Natural killer cell (primary cell): ENCODE measurements at regions not wholly inside any gene's neighbourhood (a gene's known extent, or its start where the extent isn't known, plus 50 kb on each side); places are given as distances from the start of the nearest gene placed in this dataset.

ENCODE experiments used
- ATAC-seq, 3 donors: fragments of 150-1000 bp in 2 of 3; fragments of 200-7000 bp in 1 of 3; cut with Tn5 transposase; 1 replicate in 1 of 3; 2 replicates in 2 of 3; pipeline ENCODE4 v1.10.0; 2021; ENCODE audit warnings: mild to moderate bottlenecking in 2 of 3, moderate library complexity in 2 of 3
- DNase-seq, 2 donors: peaks; one replicate each; pipeline versions ENCODE4 v3.0.0 to v3.0.0-alpha.2; 2013 to 2021; ENCODE audit warnings: mixed read lengths in 1 of 2
- H3K27ac ChIP-seq: one replicate; pipeline ENCODE4 v1.5.1; 2013; ENCODE audit warnings: mild to moderate bottlenecking, low read length
- H3K27me3 ChIP-seq: one replicate; pipeline ENCODE4 v1.6.1; 2013; ENCODE audit warnings: low read length; ENCODE audit not compliant: control insufficient read depth, insufficient read depth
- H3K36me3 ChIP-seq: one replicate; pipeline ENCODE4 v1.6.1; 2013; ENCODE audit warnings: low read length; ENCODE audit not compliant: control insufficient read depth, insufficient read depth
- H3K4me1 ChIP-seq: one replicate; pipeline ENCODE4 v1.6.1; 2013; ENCODE audit warnings: low read length; ENCODE audit not compliant: control insufficient read depth, insufficient read depth
- H3K4me3 ChIP-seq: one replicate; pipeline ENCODE4 v1.5.1; 2013; ENCODE audit warnings: low read length
- H3K9me3 ChIP-seq: one replicate; pipeline ENCODE4 v1.6.1; 2013; ENCODE audit warnings: low read length; ENCODE audit not compliant: control insufficient read depth, insufficient read depth
- H3K27ac Mint-ChIP-seq, 2 donors: one replicate each; pipeline ENCODE4 v1.8.0; 2022; ENCODE audit warnings: mild to moderate bottlenecking in 2 of 2, mixed read lengths in 2 of 2, moderate library complexity in 1 of 2
- H3K27me3 Mint-ChIP-seq, 2 donors: one replicate each; pipeline ENCODE4 v1.8.0; 2022; ENCODE audit warnings: low read depth in 2 of 2, mixed read lengths in 2 of 2
- H3K36me3 Mint-ChIP-seq: one replicate; pipeline ENCODE4 v1.8.0; 2022; ENCODE audit warnings: mixed read lengths
- H3K4me1 Mint-ChIP-seq, 2 donors: one replicate each; pipeline ENCODE4 v1.8.0; 2022; ENCODE audit warnings: mixed read lengths in 2 of 2
- H3K4me3 Mint-ChIP-seq: one replicate; pipeline ENCODE4 v1.8.0; 2022; ENCODE audit warnings: mild to moderate bottlenecking, moderate library complexity, mixed read lengths
- H3K9me3 Mint-ChIP-seq, 2 donors: one replicate each; pipeline ENCODE4 v1.8.0; 2022; ENCODE audit warnings: mixed read lengths in 2 of 2
- WGBS: methylation state at CpG from one replicate; pipeline ENCODE4 v1.1.7; 2013; ENCODE audit warnings: missing lambda C conversion rate; ENCODE audit not compliant: insufficient coverage; 5-methylcytosine and 5-hydroxymethylcytosine counted together
- intact Hi-C: fragments of 100-400 bp; cut with micrococcal nuclease; formaldehyde crosslinking; loops from one replicate; pipeline ENCODE4 v1.14.2; 2022
- TF ChIP-seq, protein P1 (sequence below): fragments of 200-600 bp; IDR thresholded peaks from one replicate; pipeline ENCODE4 v1.8.0; 2022; ENCODE audit warnings: antibody characterized with exemption

DNA sequence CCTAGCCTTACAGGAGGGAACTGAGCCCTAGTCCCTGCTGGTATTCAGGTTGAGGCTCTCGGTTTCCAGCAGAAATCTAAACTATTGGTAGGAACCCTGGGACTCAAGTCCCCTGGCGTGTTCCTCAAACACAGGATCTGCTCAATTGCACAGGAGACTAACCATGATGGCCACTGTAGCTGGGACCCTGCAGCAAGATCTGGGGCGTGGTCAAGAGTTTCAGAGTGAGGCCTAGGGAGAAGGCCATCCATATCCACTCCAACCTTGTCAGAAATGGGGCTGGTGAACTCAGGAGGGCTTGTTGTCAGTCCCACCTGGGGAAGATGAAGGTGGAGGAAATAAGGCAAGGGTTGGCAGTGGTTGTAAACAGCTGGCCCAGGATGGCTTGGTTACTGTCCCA is 49.9 kb upstream of the PAX6 start:
- TF ChIP-seq, protein P1, sequence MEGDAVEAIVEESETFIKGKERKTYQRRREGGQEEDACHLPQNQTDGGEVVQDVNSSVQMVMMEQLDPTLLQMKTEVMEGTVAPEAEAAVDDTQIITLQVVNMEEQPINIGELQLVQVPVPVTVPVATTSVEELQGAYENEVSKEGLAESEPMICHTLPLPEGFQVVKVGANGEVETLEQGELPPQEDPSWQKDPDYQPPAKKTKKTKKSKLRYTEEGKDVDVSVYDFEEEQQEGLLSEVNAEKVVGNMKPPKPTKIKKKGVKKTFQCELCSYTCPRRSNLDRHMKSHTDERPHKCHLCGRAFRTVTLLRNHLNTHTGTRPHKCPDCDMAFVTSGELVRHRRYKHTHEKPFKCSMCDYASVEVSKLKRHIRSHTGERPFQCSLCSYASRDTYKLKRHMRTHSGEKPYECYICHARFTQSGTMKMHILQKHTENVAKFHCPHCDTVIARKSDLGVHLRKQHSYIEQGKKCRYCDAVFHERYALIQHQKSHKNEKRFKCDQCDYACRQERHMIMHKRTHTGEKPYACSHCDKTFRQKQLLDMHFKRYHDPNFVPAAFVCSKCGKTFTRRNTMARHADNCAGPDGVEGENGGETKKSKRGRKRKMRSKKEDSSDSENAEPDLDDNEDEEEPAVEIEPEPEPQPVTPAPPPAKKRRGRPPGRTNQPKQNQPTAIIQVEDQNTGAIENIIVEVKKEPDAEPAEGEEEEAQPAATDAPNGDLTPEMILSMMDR: no peak
- Mint-ChIP-seq H3K27ac (no peak overlapping the region), H3K4me3 (no peak overlapping the region), H3K36me3 (no peaks in the 10 kb centered on the region), H3K27me3 (peaks cover 45 to 47% of the 10 kb centered on the region in 2 donors), H3K4me1 (no peaks in the 10 kb centered on the region), H3K9me3 (no peaks in the 10 kb centered on the region)
- ATAC-seq (no peak), DNase-seq (no peak)
- no peaks in the 10 kb centered on the region for H3K36me3 ChIP-seq
- H3K27ac ChIP-seq: no peak overlapping the region
- intact Hi-C loops: no loop called here
- no peaks in the 10 kb centered on the region for H3K4me1 ChIP-seq
- WGBS: 83% methylated on average over 3 of the region's 3 CpGs
- H3K27me3 ChIP-seq: no peaks in the 10 kb centered on the region
- no peaks in the 10 kb centered on the region for H3K9me3 ChIP-seq
- no peak overlapping the region for H3K4me3 ChIP-seq
